ENCODE measurements at regions not wholly inside any gene's neighbourhood (a gene's known extent, or its start where the extent isn't known, plus 50 kb on each side); places are given as distances from the start of the nearest gene placed in this dataset.

DNA sequence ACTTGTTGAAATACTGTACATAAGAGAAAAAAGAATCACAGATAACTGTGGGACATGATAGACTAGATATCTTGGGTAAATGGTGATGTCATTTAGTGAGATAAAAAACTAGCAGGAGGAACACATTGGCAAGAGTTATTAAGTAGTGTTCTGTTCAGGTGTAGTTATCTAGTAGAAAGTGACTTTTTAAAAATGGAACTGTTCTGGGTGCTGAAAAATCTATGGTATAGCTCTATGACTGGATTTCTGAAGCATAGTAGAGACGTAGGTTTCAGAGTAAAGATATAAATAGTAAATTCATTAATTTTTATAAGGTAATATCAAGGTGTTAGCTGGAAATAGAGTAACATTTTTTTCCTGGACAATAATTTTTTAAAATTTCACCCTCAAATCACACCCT lies 225.1 kb upstream of the UGT8 start:
- no peak for TF ChIP-seq CTCF (IDR thresholded peaks at IDR 0.05; ENCODE audit: low read depth, low read length)

GRCh38 chr4:114378305-114378903 lies 220.2 kb upstream of the UGT8 start:
- H3K4me3 ChIP-seq (ENCODE audit: low read depth, low read length) = no peak overlapping the region
- TF ChIP-seq CTCF (IDR thresholded peaks at IDR 0.05; ENCODE audit: low read depth, low read length) = peak; percentile 51

More for the DNA sequence above, 225.1 kb upstream of the UGT8 start:
- H3K4me3 ChIP-seq (ENCODE audit: low read depth, low read length) = no peak overlapping the region

DNA sequence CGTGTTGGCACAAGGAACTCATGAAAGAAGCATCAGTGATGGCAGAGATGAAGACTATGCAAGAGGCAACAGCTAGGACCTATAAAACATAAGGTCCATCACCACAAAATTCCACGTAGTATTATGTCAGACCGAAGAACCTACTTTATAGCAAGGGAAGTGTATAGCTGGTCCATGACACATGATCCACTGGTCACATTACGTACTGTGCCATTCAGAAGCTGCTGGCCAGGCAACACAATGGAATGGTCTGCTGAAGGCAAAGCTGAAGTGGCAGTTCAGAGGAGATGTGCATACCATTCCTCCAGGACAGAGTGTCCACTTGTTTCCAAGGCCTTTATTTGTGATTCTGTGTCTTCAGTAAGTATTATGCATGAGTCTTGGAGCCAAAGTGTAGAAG lies 215.5 kb upstream of the UGT8 start:
- H3K4me3 ChIP-seq (ENCODE audit: low read depth, low read length) = no peak overlapping the region
- no peak for TF ChIP-seq CTCF (IDR thresholded peaks at IDR 0.05; ENCODE audit: low read depth, low read length)

DNA sequence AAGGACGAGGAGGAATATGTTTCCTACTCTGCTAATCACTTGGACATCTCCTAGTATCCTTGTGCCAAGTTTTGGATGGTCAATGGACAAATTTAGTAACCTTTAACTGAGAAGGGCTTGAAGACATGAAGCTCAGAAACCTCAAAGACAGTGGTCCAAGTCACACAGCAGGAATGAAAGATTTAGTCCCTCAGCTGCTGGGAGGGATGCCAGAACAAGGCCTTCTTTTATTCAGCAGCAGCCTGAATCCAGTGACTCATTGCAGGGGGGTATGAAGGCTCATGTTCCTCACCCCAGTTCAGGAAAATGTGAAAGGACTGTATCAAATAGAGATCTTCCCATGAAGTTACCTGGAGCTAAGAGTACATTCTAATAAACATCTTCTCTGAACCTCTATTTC lies 214.9 kb upstream of the UGT8 start:
- no peak for TF ChIP-seq CTCF (IDR thresholded peaks at IDR 0.05; ENCODE audit: low read depth, low read length)
- no peak overlapping the region for H3K4me3 ChIP-seq (ENCODE audit: low read depth, low read length)

DNA sequence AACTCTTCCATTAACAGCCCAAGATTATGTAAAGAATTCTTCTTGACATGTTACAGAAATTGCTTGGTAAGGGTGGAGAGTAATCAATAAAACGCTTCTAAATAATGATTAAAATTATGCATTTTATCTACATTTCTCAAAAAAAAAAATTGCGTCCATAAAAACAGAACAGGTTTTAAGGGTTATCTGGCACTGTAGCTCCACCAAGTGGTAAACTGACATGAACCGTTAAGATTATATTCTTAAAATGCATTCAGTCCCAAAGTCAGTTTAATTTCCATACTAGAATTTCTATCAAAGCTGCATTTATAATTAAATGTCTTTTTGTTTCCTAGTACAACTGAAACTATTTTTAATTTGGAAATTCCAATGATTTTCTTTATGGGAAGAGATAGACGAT lies 214.0 kb upstream of the UGT8 start:
- no peak overlapping the region for H3K4me3 ChIP-seq (ENCODE audit: low read depth, low read length)
- TF ChIP-seq CTCF (IDR thresholded peaks at IDR 0.05; ENCODE audit: low read depth, low read length) = peak; percentile 23; the same call in 1 of the 2 replicates

- no peak for TF ChIP-seq CTCF (IDR thresholded peaks at IDR 0.05; ENCODE audit: low read depth, low read length)
- no peak overlapping the region for H3K4me3 ChIP-seq (ENCODE audit: low read depth, low read length)
These were observed 213.2 kb upstream of the UGT8 start for GRCh38 chr4:114385195-114385985.

GRCh38 chr4:114386637-114387233 lies 211.9 kb upstream of the UGT8 start:
- no peak overlapping the region for H3K4me3 ChIP-seq (ENCODE audit: low read depth, low read length)
- TF ChIP-seq CTCF (IDR thresholded peaks at IDR 0.05; ENCODE audit: low read depth, low read length) = 0 out of 2 replicates have a peak, but pooled peaks have one; percentile 13
